ENCODE measurements at regions not wholly inside any gene's neighbourhood (a gene's known extent, or its start where the extent isn't known, plus 50 kb on each side); places are given as distances from the start of the nearest gene placed in this dataset.

DNA sequence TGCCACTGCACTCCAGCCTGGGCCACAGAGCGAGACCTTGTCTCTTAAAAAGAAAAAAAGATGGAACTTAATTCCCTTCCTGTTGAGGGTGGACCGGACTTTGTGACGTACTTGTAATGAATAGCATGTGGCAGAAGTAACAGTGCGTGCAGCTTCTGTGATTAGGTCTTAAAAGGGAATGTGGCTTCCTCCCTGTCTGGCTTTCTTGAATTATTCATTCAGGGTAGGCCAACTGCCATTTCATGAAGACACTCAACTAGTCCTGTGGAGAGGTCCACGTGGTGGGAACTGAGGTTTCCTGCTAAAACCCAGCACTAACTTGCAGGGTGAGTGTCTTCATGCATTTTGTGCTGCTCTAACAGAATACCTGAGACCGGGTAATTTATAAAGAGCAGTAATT is 98.9 kb upstream of the PIAS1 start:
- TF ChIP-seq, protein P1, sequence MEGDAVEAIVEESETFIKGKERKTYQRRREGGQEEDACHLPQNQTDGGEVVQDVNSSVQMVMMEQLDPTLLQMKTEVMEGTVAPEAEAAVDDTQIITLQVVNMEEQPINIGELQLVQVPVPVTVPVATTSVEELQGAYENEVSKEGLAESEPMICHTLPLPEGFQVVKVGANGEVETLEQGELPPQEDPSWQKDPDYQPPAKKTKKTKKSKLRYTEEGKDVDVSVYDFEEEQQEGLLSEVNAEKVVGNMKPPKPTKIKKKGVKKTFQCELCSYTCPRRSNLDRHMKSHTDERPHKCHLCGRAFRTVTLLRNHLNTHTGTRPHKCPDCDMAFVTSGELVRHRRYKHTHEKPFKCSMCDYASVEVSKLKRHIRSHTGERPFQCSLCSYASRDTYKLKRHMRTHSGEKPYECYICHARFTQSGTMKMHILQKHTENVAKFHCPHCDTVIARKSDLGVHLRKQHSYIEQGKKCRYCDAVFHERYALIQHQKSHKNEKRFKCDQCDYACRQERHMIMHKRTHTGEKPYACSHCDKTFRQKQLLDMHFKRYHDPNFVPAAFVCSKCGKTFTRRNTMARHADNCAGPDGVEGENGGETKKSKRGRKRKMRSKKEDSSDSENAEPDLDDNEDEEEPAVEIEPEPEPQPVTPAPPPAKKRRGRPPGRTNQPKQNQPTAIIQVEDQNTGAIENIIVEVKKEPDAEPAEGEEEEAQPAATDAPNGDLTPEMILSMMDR (IDR thresholded peaks at IDR 0.05; ENCODE audit: low read length), result no peak
- TF ChIP-seq EZH2 (optimal IDR thresholded peaks at IDR 0.05; ENCODE audit: low read depth, low read length) (no peak), EZH2phosphoT487 (IDR thresholded peaks at IDR 0.05; ENCODE audit: low read length) (no peak)

Measured in MM.1S (cell line).